KOPT-K1 (cell line): ENCODE measurements at regions not wholly inside any gene's neighbourhood (a gene's known extent, or its start where the extent isn't known, plus 50 kb on each side); places are given as distances from the start of the nearest gene placed in this dataset.
"Not testable (repeated sequence)": the region's sequence is repeated elsewhere in the genome, so short reads cannot be mapped to it uniquely, and the experiment has no call there.

Experiments
- H3K27ac ChIP-seq: fragments of 200-600 bp; sonication (generic); 2 replicates; pipeline ENCODE4 v1.5.1; 2016; ENCODE audit warnings: antibody characterized with exemption, mild to moderate bottlenecking, low read depth, low read length; ENCODE audit not compliant: poor library complexity, severe bottlenecking
- H3K36me3 ChIP-seq: fragments of 200-600 bp; sonication (generic); 2 replicates; pipeline ENCODE4 v1.5.1; 2017; ENCODE audit warnings: antibody characterized with exemption, mild to moderate bottlenecking, low read length, moderate library complexity; ENCODE audit not compliant: insufficient read depth
- H3K9me3 ChIP-seq: fragments of 200-600 bp; sonication (generic); 2 replicates; pipeline ENCODE4 v1.5.1; 2017; ENCODE audit warnings: antibody characterized with exemption, low read length, mild to moderate bottlenecking; ENCODE audit not compliant: insufficient read depth, poor library complexity, severe bottlenecking

DNA sequence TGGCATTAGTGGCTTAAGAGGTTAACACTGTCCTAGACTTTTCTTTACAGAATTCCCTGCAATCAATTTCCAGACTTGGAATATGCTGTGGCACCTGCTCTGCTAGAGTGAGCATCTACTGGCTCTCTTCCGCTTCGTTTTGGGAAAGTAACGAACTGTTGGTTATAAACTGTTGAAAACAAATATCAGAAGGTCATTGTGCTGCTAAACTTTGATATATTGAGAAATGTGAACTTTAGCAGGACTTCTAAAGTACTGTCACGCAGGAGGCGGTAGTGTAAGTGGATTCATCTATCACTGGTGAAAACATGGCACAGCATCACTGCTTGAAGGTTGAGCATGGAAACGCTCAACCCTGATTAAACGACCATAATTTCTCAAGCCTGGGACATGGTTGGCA lies 348.9 kb downstream of the FLRT2 start:
- Histone ChIP-seq H3K27ac (no peak overlapping the region), H3K9me3 (no peaks in the 10 kb centered on the region), H3K36me3 (no peaks in the 10 kb centered on the region)

DNA sequence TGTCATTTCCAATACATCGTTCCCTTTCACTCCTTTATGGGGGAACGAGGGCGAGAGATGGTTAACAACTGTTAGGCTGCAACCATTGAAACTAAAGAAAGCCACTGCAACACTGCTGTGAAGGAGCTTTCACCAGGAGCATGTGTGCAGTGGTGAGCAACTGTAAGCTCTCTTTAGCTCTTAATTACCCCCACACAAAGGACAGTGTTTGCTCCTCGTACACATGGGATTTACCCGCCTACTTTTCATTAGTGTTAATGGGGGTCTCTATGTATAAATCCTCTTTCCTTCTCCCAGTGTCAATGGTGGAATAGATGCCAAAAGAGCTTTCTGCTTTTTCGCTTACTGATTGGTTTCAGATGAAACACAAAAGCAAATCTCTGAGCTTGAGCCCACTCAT lies 343.1 kb downstream of the FLRT2 start:
- H3K36me3 ChIP-seq, result no peaks in the 10 kb centered on the region
- H3K27ac ChIP-seq, result no peak overlapping the region
- H3K9me3 ChIP-seq, result no peaks in the 10 kb centered on the region

GRCh38 chr14:85867450-85867849 lies 337.5 kb downstream of the FLRT2 start:
- Histone ChIP-seq H3K9me3 (no peaks in the 10 kb centered on the region), H3K27ac (no peak overlapping the region), H3K36me3 (no peaks in the 10 kb centered on the region)

GRCh38 chr14:85865701-85866100 lies 335.8 kb downstream of the FLRT2 start:
- Histone ChIP-seq H3K36me3 (no peaks in the 10 kb centered on the region), H3K9me3 (no peaks in the 10 kb centered on the region), H3K27ac (no peak overlapping the region)

DNA sequence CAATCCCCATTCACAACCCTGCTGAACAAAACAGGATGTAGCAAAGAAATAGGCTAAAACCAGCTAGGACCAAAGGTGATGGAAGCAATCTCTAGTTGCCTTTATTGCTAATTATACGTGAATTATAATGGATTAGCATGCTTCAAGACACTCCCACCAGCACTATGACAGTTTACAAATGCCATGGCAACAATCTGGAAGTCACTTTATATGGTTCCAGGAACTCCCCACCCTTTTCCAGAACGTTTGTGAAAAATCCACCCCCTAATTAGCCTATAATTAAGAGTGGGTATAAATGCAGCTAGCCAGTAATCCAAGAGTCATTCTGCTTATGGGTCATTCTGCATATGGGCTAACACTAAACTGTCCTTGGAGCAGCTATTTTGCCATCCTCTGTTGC lies 328.7 kb downstream of the FLRT2 start:
- Histone ChIP-seq H3K9me3 (no peaks in the 10 kb centered on the region), H3K27ac (no peak overlapping the region), H3K36me3 (no peaks in the 10 kb centered on the region)

DNA sequence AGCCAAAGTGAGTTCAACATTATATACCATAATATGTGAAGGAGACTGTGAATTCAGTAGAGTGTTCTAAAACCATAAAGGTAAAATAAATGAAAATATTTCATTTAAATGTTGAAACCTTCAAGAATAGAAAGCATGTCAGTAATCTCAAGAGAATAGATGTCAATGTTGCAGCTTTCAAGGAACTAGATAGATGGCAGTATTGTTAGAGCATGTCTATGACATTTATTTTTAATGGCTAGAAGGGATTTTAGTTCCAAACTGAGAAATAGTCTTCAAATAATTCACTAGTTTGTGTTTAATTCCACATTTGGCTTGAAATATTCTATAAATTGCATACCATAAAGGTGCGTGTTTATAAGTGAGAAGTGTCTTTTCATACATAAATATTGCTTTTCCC lies 326.5 kb downstream of the FLRT2 start:
- no peaks in the 10 kb centered on the region for H3K9me3 ChIP-seq
- no peak overlapping the region for H3K27ac ChIP-seq
- no peaks in the 10 kb centered on the region for H3K36me3 ChIP-seq

DNA sequence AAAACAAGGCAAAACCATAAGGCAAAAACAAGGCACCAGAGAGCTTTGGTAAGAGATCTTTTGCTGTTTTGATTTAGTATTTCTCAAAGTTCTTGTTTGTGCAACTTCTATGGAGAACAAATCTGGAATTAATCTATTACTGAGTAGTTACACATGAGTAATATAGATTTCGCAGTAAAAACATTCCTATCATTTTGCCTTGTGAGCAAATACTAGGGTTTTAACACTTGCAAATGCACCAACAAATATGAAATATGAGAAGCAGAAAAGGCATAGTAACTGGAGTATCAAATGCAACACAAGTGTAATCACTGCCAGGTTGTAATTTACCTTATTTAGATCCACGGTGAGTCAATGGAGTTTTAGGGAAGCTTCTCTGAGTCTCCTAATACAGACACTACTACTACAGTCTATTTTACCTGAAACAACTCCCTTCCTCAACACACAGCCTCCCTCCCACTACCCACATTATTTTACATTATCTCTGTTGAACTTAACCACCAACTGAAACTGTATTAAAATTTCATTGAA lies 324.1 kb downstream of the FLRT2 start:
- no peaks in the 10 kb centered on the region for H3K9me3 ChIP-seq
- H3K27ac ChIP-seq, result no peak overlapping the region
- no peaks in the 10 kb centered on the region for H3K36me3 ChIP-seq

DNA sequence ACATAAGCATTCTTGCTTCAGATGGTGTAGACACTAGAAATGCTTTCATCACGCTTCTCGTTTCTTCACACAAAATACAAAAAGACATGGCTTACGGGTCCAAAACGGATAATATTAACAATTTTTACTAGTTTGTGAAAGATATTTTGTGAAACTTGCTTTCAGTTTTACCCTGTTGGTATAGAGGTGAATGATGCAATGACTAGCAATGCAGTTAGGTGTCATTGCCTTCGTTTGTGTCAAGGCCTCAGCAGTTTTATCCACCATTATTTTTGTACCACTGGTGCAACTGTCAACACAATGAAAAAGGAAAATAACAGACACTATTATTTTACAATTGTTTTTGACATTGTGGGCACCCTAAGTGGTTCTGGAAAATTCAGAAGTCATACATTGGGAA lies 323.0 kb downstream of the FLRT2 start:
- Histone ChIP-seq H3K9me3 (no peaks in the 10 kb centered on the region), H3K36me3 (no peaks in the 10 kb centered on the region), H3K27ac (no peak overlapping the region)

DNA sequence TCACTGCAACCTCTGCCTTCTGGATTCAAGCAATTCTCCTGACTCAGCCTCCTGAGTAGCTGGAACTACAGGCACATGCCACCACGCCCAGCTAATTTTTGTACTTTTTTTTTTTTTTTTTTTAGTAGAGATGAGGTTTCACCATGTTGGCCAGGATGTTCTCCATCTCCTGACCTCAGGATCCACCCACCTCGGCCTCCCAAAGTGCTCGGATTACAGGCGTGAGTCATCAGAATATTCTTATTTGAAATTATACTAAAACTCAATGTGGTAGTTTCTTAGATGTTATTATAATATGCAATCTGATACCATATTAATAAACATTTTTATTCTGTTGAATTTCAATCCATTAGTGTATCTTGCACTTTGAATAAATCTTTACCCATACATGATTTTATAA lies 322.2 kb downstream of the FLRT2 start:
- not testable (repeated sequence) for H3K36me3 ChIP-seq, H3K27ac ChIP-seq, H3K9me3 ChIP-seq

DNA sequence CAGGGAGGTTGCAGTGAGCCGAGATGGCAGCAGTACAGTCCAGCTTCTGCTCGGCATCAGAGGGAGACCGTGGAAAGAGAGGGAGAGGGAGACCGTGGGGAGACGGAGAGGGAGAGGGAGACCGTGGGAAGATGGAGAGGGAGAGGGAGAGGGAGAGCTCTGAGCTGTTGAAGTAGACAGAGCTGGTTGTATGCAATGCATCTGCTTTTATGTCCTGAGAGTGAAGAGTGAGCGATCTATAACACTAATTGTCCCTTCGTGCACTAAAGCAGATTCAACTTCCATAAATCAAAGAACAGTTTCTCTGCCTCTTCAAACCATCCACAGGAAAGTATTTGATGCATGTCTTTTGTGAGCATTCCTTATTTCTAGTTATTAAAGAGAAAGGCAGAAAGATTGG lies 300.6 kb downstream of the FLRT2 start:
- not testable (repeated sequence) for H3K36me3 ChIP-seq, H3K27ac ChIP-seq, H3K9me3 ChIP-seq

- H3K9me3 ChIP-seq, H3K27ac ChIP-seq, H3K36me3 ChIP-seq: not testable (repeated sequence)
Measured at GRCh38 chr14:85829601-85830000, 299.7 kb downstream of the FLRT2 start.

- no peaks in the 10 kb centered on the region for H3K36me3 ChIP-seq
- H3K9me3 ChIP-seq, result no peaks in the 10 kb centered on the region
- H3K27ac ChIP-seq, result no peak overlapping the region
Measured at GRCh38 chr14:85824526-85824925, 294.6 kb downstream of the FLRT2 start.

DNA sequence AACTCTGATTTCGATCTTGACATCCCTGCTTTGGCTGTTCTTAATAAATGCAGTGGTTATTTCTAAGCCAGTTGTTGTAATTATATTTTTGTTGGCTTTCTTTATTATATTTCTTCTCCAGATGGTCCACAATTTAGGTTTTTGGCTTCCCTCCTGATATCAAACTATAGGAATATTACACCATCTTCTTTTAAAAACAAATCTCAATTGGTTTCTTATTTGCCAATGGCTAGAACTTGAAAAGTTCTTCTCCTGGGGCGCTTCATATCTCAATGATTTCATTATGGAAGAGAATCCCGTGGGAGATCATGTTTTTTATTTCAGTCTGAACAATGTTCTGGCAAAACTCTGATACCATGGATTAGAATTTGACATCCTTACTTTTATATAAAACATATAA lies 292.3 kb downstream of the FLRT2 start:
- H3K9me3 ChIP-seq, result no peaks in the 10 kb centered on the region
- no peak overlapping the region for H3K27ac ChIP-seq
- no peaks in the 10 kb centered on the region for H3K36me3 ChIP-seq

GRCh38 chr14:85817430-85817829 lies 287.5 kb downstream of the FLRT2 start:
- Histone ChIP-seq H3K36me3 (no peaks in the 10 kb centered on the region), H3K9me3 (no peaks in the 10 kb centered on the region), H3K27ac (no peak overlapping the region)

GRCh38 chr14:85813040-85813439 lies 283.1 kb downstream of the FLRT2 start:
- H3K9me3 ChIP-seq, result no peaks in the 10 kb centered on the region
- H3K27ac ChIP-seq, result no peak overlapping the region
- H3K36me3 ChIP-seq, result no peaks in the 10 kb centered on the region

DNA sequence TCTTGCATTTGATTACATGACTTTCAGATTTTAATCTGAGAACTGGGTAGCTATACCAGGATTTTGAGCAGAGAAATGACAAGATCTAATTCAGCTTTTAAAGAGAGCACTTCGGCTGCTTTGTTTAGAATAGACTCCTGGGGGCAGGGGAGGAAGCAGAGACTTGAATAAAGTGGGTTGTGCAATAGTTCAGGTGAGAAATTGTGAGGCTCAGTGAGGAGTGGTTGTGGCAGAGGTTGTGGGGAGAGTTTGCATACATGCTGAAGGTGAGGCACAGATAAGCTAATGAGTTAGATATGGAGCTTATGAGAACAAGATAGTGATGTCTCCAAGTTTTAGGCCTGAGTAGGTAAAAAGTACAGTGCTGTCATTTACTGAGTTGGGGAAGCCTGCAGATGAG lies 281.4 kb downstream of the FLRT2 start:
- Histone ChIP-seq H3K36me3 (no peaks in the 10 kb centered on the region), H3K27ac (no peak overlapping the region), H3K9me3 (no peaks in the 10 kb centered on the region)

DNA sequence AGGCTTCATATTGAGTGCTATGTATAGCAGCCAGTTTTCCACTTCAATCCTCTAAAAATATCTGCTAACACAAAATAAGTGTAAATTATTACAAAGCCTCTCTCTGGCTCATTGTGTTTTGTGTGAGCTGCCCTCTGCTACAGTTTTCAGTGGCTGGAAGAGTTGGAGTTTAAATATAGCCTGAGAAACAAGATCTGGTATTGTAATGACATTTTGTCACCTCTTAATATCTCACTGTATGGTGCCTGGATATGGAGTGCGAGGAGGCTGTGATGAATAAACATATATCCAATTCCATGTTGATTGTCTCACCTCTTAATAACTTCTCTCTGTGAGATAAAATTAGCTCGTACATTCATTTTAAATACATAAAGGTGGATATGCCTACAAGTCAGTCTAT lies 269.7 kb downstream of the FLRT2 start:
- Histone ChIP-seq H3K9me3 (no peaks in the 10 kb centered on the region), H3K36me3 (no peaks in the 10 kb centered on the region), H3K27ac (no peak overlapping the region)
